ENCODE measurements at regions not wholly inside any gene's neighbourhood (a gene's known extent, or its start where the extent isn't known, plus 50 kb on each side); places are given as distances from the start of the nearest gene placed in this dataset.

- no peak for TF ChIP-seq RXRA (IDR thresholded peaks at IDR 0.05; ENCODE audit: borderline replicate concordance, low read depth)
- no peak for TF ChIP-seq GABPA (IDR thresholded peaks at IDR 0.05; ENCODE audit: low read depth)
- no peak for TF ChIP-seq EZH2phosphoT487 (IDR thresholded peaks at IDR 0.05; ENCODE audit: borderline replicate concordance, low read depth)
- TF ChIP-seq RCOR1 (IDR thresholded peaks at IDR 0.05; ENCODE audit: low read length), result no peak
- TF ChIP-seq, protein P1, sequence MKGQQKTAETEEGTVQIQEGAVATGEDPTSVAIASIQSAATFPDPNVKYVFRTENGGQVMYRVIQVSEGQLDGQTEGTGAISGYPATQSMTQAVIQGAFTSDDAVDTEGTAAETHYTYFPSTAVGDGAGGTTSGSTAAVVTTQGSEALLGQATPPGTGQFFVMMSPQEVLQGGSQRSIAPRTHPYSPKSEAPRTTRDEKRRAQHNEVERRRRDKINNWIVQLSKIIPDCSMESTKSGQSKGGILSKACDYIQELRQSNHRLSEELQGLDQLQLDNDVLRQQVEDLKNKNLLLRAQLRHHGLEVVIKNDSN (IDR thresholded peaks at IDR 0.05; ENCODE audit: borderline replicate concordance, low read depth), result no peak
- TF ChIP-seq MXI1 (IDR thresholded peaks at IDR 0.05; ENCODE audit: low read depth, low read length), result no peak
- TF ChIP-seq PBX3 (IDR thresholded peaks at IDR 0.05), result no peak
- no peak for TF ChIP-seq TEAD4 (IDR thresholded peaks at IDR 0.05; ENCODE audit: borderline replicate concordance, insufficient read depth)
- no peak for TF ChIP-seq RAD21 (IDR thresholded peaks at IDR 0.05; ENCODE audit: low read length)
- TF ChIP-seq SMC3 (IDR thresholded peaks at IDR 0.05; ENCODE audit: low read depth, low read length), result no peak
- TF ChIP-seq REST (IDR thresholded peaks at IDR 0.05; ENCODE audit: low read depth, low read length), result no peak
- TF ChIP-seq MEF2A (IDR thresholded peaks at IDR 0.05; ENCODE audit: borderline replicate concordance, low read depth), result no peak
- no peak overlapping the region for H2AFZ ChIP-seq (ENCODE audit: low read depth)
- H3K4me3 ChIP-seq (ENCODE audit: low read depth in 2 of 2, low read length in 1 of 2), result no peak overlapping the region
- no peaks in the 10 kb centered on the region for H3F3A ChIP-seq (replicated peaks; ENCODE audit: insufficient read depth)
- H3K9me2 ChIP-seq, result no peaks in the 10 kb centered on the region
- H3K9ac ChIP-seq, result no peak overlapping the region
- POLR2A ChIA-PET, result no interaction called here
- no peaks in the 10 kb centered on the region for H4K20me1 ChIP-seq (ENCODE audit: insufficient read depth)
- H3K79me2 ChIP-seq (ENCODE audit: insufficient read depth), result no peaks in the 10 kb centered on the region
- DNase-seq, result no peak
- H3K4me2 ChIP-seq, result no peak overlapping the region
- no peaks in the 10 kb centered on the region for H3K36me3 ChIP-seq (replicated peaks in 1 of 2; ENCODE audit: control insufficient read depth in 1 of 2, insufficient read depth in 2 of 2, low read length in 1 of 2)
- no peaks in the 10 kb centered on the region; a peak in 1 of 4 replicates for H3K4me1 ChIP-seq (ENCODE audit: control insufficient read depth in 1 of 2, insufficient read depth in 2 of 2, low read depth in 1 of 2, low read length in 1 of 2)
- CTCF ChIA-PET, result no interaction called here
- H3K27me3 ChIP-seq (ENCODE audit: insufficient read depth), result no peaks in the 10 kb centered on the region
- H3K9me3 ChIP-seq, result no peaks in the 10 kb centered on the region
- no peak overlapping the region for H3K27ac ChIP-seq (ENCODE audit: low read depth in 2 of 2, low read length in 1 of 2)
- WGBS (ENCODE audit: low lambda C conversion rate), result 45% methylated on average over 4 of the region's 4 CpGs
Measured at GRCh38 chr2:129320288-129320687, 659.2 kb upstream of the RAB6C start.

- WGBS (ENCODE audit: low lambda C conversion rate), result 21% methylated on average over 2 of the region's 2 CpGs
- Histone ChIP-seq H3K27ac (ENCODE audit: low read depth in 2 of 2, low read length in 1 of 2) (no peak overlapping the region), H3K9me2 (no peaks in the 10 kb centered on the region), H3K4me3 (ENCODE audit: low read depth in 2 of 2, low read length in 1 of 2) (no peak overlapping the region), H3K4me2 (no peak overlapping the region), H3K4me1 (ENCODE audit: control insufficient read depth in 1 of 2, insufficient read depth in 2 of 2, low read depth in 1 of 2, low read length in 1 of 2) (no peaks in the 10 kb centered on the region; a peak in 1 of 4 replicates), H3K27me3 (ENCODE audit: insufficient read depth) (no peaks in the 10 kb centered on the region), H3K9ac (no peak overlapping the region), H2AFZ (ENCODE audit: low read depth) (no peak overlapping the region), H3K9me3 (no peaks in the 10 kb centered on the region), H4K20me1 (ENCODE audit: insufficient read depth) (no peaks in the 10 kb centered on the region), H3F3A (replicated peaks; ENCODE audit: insufficient read depth) (no peaks in the 10 kb centered on the region), H3K79me2 (ENCODE audit: insufficient read depth) (no peaks in the 10 kb centered on the region), H3K36me3 (replicated peaks in 1 of 2; ENCODE audit: control insufficient read depth in 1 of 2, insufficient read depth in 2 of 2, low read length in 1 of 2) (no peaks in the 10 kb centered on the region)
- TF ChIP-seq TCF12 (IDR thresholded peaks at IDR 0.05) (no peak), NRF1 (IDR thresholded peaks at IDR 0.05; ENCODE audit: low read depth, low read length) (no peak), RFX5 (IDR thresholded peaks at IDR 0.05; ENCODE audit: low read length) (no peak), RCOR1 (IDR thresholded peaks at IDR 0.05; ENCODE audit: low read length) (no peak), TEAD4 (IDR thresholded peaks at IDR 0.05; ENCODE audit: borderline replicate concordance, insufficient read depth) (no peak), SMC3 (IDR thresholded peaks at IDR 0.05; ENCODE audit: low read depth, low read length) (no peak), USF2 (IDR thresholded peaks at IDR 0.05; ENCODE audit: borderline replicate concordance, low read depth, low read length) (no peak)
- no peak for DNase-seq
- ChIA-PET POLR2A (interaction anchor here (0.5 kb wide), 1 partner anchor 57 kb away, joined by 3 read pairs; no protein-coding TSS in a partner anchor), CTCF (interaction anchor here (0.8 kb wide), 1 partner anchor 749 kb away, joined by 3 read pairs; no protein-coding TSS in a partner anchor)
Measured at GRCh38 chr2:129324349-129324748, 655.1 kb upstream of the RAB6C start.

Data from SK-N-SH (cell line).